ENCODE measurements at regions not wholly inside any gene's neighbourhood (a gene's known extent, or its start where the extent isn't known, plus 50 kb on each side); places are given as distances from the start of the nearest gene placed in this dataset.

DNA sequence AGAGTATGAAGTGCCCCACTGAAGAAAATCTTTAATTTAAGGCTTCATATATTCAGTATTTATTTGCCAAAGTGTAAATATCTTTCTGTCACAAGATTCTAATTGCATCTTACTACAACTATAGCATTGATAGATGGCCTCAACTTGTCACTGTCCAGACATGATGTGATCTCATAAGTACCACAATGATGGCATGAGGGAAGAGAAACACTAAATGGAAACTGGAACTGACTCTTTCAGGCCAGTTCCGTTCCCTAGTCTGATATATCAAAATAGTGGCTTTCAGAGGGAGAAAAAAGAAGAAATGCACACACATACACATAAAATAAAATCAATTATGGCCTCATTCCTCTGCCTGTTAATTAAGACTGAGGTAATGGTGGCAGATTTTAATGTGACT, 615.7 kb downstream of the TBL1XR1 start:
- no peak for TF ChIP-seq YY1 (IDR thresholded peaks at IDR 0.05; ENCODE audit: insufficient read depth, insufficient read length)
- no peak for TF ChIP-seq ZNF274 (IDR thresholded peaks at IDR 0.05; ENCODE audit: low read depth, low read length)
